ENCODE measurements at regions not wholly inside any gene's neighbourhood (a gene's known extent, or its start where the extent isn't known, plus 50 kb on each side); places are given as distances from the start of the nearest gene placed in this dataset.

- TF ChIP-seq SP4 (IDR thresholded peaks at IDR 0.05; ENCODE audit: low read length): no peak
- no peak for TF ChIP-seq CHD1 (IDR thresholded peaks at IDR 0.05; ENCODE audit: low read depth, low read length)
- no peak for TF ChIP-seq NRF1 (IDR thresholded peaks at IDR 0.05; ENCODE audit: low read depth, low read length)
These were observed 122.5 kb upstream of the CPEB4 start (continued) for GRCh38 chr5:173765661-173766060.
